GM19043 (cell line): ENCODE measurements at regions not wholly inside any gene's neighbourhood (a gene's known extent, or its start where the extent isn't known, plus 50 kb on each side); places are given as distances from the start of the nearest gene placed in this dataset.
"Not testable (repeated sequence)": the region's sequence is repeated elsewhere in the genome, so short reads cannot be mapped to it uniquely, and the experiment has no call there.

ENCODE experiments used
- ATAC-seq: cut with Tn5 transposase; IDR thresholded peaks from one replicate; pipeline ENCODE4 v1.9.1; 2021; ENCODE audit warnings: low read depth; ENCODE audit not compliant: unreplicated experiment

DNA sequence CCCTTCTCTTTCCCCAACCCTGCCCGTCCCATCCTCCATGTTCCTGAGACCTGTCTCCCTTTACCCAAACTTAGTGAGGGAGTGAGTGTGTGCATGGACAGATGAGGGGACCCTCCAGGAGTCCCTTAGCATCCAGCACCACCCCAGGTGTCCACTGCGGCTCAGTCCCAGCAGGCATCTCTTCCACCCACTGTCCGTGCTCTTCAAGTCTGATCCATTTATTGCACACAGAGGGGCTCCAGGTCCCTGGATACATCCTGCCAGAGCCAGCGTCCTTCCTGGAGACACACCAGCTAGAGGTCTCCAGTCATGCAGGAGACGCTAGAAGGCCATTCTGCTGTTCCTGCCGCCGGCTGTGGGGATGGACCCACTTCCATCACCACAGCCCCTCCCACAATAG, 239.2 kb downstream of the ADGRD1 start:
- no peak for ATAC-seq

DNA sequence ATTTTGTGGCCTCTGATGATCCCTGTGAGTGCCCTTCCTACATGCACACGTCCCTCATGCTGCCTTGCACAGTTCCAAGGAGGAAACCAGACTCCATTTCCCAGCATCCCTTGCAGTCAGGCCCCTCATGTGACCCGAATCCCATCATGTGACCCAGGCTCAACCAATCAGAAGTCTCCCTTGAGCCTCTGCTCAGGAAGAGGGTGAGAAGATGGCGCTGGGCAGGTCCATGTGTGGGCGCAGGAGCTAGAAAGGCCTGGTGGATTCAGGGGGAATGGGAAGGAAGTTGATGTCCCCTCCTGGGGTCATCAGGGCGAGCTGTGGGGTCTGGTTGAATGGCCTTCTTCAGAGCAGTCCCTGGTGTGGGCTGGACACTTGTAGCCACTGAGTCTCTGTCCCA, 240.5 kb downstream of the ADGRD1 start:
- ATAC-seq, result no peak

DNA sequence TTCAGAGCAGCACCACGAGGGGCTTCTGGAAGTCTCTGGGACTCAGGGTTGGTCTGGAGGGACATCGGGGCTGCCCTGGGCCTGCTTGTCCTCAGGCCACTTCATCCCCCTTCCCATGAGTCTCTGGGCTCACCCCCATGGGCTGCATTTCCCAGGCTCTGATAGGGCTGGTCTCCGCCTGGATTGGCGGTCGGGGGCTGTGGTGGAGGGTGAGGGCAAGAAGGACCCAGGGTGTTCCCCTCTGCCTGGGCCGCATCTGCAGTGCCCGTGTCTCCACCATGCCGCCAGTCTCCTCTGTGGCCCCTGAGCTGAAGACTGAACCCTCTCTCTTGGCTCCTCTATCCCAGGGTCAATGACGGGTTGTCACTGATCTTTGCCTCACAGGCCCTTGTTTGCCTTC, 242.1 kb downstream of the ADGRD1 start:
- no peak for ATAC-seq

DNA sequence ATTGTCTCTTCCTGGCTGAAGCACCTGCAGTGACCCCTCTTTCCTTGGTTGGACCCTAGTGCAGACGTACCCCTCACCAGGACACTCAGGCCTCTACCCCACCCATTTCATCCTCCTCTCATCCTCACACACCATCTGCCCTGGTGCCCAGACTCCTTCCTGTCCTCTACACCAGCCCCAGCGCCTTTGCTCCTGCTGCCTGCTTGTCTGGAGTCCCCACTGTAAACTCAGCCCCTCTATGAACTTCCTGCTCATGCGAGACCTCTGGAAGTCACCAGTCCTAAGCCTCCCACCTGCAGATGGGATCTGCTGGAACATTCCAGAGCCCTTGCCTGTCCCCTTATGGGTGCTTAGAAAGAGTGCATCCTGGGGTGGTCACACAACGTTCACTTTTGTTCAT, 242.5 kb downstream of the ADGRD1 start:
- no peak for ATAC-seq

DNA sequence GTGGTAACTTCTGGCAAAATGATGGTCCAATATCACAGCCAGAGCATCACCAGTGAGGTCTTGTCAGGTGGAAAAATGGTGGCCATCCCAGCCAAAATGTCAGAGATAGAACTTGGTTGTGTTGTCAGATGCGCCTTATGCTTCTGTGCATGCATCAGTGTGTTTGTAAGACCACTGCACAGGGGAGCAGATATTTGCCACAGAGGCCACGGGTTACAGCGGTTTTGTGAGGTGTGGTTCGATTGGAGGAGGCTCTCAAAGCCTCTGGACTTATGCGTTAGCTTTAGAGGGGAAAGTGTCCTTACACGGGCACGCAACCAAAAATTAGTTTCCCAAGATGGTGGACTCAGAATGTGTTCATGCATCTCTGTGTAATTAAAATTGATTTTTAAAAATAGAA, 243.8 kb downstream of the ADGRD1 start:
- no peak for ATAC-seq

DNA sequence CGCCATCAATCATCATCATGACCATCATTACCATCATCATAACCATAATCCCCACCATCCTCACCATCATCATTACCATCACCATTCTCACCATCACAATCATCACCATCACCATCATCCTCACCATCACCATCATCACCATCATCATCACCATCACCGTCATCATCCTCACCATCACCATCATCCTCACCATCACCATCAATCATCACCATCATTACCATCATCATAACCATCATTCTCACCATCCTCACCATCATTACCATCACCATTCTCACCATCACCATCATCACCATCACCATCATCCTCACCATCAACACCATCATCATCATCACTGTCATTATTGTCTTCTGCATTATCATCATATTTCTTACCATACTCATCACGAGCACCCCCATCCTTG, 245.5 kb downstream of the ADGRD1 start:
- no peak for ATAC-seq

DNA sequence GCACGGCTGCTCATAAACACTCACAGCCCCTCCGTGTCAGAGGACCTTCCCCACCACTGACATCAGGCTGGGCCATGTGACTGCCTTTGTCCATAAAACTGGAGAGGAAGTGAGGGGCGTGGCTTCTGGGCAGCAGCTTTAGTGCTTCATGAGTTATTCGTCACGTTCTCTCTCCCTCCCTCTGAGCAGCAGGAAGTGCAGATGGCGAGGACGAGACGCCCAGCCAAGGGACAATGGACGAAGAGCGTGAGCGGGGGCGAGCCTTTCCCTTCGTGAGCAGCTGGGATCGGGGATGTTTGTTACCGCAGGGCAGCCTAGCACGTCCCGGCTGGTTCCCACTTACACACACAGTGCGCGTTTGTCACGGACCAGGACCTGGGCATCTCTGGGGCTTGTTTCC, 248.2 kb downstream of the ADGRD1 start:
- not testable (repeated sequence) for ATAC-seq

DNA sequence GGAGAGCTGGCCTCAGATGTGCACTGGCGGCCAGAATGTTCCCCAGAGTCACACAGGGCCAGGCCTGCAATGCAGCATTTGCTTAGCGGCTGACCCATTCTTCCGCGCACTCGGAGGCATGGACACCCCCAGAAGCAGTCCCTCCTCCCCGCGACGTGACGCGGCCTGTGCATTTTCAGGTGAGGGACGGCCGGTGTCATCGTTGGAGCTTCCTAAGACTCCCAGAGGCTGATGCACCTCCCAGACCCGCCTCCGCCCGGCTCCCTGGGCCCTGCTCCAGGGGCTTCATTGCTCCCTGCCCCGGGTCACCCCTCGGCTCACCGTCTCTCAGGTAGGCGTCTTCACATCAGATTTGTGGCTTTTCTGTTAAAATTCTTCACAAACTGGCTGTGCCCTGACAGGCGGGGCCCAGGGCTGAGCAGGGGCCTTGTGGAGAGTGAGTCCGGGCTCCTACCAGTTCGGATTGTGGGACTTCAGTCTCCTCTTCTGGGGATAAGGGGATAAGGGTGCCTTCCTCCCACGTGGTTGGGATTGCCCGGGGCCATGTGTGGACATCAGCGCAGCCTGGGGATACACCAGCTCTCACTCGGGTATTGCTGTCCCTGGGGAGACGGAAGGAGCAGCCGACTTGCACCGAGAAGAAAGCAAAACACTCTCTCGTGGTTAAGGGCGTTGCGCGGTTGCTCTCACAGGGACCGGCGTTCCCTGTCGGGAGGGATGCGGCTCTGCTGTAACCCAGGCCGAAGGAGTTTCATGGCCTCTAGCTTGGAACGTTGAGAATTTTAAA, 249.1 kb downstream of the ADGRD1 start:
- no peak for ATAC-seq

DNA sequence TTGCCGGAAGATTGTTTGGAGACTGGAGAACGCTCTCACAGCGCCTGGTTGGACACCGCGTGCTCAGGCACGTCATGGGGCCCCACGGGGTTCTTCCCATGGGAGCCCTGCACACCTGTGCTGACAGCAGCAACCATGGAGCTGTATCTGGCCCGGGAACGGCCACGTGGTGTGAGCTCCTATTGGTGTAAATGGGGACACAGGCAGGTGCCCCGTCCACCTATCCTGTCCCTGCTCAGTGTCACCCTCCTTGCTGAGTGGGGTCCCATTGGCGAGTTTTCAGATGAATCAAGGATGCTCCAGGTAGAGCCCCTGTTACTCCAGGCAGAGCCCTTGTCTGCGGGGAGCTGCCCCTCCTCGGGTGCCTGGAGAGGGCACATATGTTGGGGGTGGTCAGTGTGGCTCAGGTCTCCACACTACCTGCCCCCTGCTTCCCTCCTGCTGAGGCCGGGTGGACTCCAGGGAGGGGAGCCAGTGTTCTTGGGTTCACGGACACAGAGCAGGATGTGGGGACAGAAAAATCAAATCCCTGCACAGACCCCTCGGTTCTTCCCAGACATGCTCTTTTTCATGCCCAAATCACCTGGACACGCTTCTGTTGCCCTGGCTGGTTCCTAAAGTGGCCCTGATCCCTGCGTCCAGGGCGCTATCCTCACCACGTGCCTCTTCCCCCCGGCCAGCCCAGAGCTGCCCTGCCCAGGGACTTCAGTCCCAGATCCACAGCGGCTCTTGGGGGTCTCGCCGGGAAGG, 250.1 kb downstream of the ADGRD1 start:
- ATAC-seq, result no peak

DNA sequence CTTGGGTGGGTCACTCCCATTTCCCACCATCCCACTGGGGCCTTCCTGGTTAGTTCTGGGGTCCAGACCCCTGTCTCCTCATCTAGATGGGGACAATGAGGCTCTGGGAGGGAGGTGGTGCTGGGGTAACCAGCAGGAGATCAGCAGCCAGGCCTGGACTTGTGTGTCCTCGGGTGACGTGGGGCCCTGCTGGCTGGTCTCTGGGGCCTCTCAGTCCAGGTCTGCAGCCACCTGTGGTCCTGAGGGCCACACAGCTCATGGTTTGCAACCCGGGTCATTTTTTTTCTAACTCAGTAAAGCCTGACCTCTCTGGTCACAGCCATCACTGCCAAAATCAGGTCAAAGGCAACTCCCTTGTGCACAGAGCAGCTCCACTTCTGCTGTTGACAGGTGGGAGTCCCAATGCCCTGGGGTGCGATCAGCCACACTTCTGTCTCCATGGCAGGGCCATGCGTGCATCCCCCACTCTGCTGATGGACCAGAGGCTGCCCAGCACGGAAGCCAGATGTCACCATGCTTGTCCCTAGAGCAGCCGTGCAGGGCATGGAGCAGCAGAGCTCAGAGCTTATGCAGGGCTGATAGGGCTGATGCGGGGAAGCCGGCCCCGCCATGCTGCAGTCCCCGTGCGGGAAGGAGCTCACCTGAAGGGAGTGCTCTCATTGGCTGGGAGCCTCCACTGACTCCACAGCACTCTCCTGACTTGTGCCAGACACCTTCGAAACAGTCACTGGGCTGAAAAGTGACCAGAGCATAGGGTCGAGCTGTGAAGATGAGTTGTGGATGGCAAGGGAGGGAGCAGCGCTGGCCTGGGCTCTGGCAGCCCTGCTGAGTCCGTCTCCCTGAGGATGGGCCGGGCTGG, 250.9 kb downstream of the ADGRD1 start:
- ATAC-seq, result no peak

DNA sequence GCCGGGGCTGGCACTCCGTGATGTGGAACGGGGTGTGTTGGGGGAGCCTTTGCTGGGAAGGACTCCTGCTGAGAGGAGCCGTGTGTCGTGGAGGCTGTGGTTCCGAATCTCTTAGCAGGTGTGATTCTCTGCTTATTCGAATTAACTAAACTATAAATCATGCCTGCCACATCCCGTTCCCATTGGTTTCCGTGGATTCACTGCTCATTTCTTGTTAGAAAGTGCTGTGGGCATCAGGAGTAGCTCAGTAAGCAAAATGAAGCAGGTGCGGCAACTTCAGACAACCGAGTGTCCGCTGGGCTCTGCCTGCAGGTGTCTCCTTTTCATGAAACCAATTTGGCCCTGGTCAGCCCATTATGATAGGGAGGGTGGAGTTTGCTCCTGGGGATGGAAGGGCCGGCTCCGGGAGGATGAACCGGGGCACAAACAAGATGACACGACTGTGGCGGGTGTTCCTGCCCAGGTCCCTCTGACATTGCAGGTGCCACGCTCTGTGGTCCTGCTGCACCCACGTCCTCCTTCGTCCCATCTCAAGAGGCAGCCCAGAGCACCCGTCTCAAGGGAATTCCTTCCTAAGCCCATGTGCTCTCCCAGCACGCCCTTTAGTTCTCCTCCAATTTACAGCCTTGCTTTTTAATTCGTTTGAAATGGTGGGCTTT, 251.7 kb downstream of the ADGRD1 start:
- ATAC-seq, result not testable (repeated sequence)

DNA sequence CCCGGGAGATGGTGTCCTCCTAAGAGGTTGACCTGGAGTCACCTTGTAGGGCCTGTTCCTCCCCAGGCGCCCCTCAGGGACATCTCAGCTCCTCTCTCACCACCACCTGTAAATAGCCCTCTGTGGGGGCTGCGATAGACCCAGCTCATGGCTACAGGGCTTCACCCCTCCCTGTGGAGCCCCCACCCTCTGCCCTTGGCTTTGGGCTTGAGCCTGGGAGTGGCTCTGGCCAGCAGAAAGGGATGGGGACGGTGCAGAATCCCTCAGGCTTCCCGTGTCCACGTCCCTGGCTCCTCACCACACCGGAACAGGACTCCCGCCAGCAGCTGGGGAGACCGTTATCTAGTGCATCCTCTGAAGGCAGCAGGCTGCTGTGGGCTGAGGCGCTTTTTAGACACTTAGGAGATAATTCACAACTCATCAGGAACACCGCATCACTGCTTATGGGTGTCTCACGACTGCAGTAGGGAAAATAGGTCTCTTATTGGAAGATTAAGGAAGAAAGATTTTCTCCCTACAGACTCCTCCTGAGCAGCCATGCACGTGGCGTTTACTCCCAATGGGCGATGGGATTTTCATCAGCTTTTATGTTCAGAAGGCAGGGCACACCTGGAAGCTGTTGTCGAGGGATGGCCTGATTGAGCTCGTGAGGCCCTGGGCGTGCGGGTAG, 253.1 kb downstream of the ADGRD1 start:
- ATAC-seq, result not testable (repeated sequence)

DNA sequence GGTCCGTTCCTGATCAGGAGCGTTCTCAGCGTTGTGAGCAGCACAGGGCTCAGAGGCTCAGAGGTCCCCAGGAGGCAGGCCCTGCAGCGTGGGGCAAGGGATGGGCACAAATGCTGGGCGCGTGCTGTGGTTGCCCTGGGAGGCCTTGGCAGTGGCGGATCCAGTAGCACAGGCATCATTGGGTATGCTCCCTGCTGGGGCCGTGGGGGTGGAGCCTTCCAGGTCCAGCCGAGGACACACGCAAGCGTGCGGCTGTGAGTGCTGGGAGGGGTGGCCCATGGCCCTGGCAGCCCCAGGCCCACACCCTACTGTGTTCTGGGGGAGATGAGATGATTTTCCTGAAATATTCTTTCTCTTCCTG, 253.6 kb downstream of the ADGRD1 start:
- not testable (repeated sequence) for ATAC-seq

DNA sequence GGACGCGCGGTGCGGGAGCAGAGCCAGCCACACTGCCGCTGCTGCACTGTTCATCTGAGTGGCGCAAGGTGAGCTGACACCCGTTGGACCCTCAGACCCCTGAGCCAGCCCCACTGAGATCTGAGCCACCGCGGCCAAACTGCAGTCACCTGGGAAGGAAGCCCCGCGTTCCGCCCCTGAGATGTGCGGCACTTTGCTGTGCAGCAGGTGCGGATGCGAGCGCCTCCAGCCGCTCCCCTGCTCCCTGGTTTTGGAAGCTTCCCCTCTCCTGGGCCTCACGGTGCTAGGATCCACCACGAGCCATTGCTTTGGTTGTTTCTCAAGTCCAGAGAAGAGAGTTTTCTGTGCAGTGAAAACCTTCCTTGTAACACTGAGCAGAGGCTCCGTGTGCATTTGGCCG, 254.1 kb downstream of the ADGRD1 start:
- ATAC-seq, result not testable (repeated sequence)

DNA sequence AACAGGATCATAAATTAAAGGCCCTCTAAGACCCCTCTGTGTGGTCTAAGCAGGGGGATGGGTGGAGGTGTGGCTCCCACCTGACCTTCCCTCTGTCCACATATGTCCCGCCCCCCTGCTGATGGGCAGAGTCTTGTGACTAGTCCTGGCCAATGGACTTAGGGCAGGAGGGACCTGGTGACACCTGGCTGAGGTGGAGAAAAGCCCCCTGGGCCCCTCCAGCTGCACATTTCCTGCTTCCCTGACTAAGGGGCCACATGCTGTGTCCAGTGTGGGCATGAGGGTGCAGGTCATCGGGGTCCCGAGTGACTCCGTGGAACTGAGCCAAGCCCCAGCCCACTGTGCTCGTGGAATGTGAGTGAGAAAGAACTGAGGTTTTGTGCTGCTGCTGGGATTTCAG, 254.7 kb downstream of the ADGRD1 start:
- no peak for ATAC-seq

DNA sequence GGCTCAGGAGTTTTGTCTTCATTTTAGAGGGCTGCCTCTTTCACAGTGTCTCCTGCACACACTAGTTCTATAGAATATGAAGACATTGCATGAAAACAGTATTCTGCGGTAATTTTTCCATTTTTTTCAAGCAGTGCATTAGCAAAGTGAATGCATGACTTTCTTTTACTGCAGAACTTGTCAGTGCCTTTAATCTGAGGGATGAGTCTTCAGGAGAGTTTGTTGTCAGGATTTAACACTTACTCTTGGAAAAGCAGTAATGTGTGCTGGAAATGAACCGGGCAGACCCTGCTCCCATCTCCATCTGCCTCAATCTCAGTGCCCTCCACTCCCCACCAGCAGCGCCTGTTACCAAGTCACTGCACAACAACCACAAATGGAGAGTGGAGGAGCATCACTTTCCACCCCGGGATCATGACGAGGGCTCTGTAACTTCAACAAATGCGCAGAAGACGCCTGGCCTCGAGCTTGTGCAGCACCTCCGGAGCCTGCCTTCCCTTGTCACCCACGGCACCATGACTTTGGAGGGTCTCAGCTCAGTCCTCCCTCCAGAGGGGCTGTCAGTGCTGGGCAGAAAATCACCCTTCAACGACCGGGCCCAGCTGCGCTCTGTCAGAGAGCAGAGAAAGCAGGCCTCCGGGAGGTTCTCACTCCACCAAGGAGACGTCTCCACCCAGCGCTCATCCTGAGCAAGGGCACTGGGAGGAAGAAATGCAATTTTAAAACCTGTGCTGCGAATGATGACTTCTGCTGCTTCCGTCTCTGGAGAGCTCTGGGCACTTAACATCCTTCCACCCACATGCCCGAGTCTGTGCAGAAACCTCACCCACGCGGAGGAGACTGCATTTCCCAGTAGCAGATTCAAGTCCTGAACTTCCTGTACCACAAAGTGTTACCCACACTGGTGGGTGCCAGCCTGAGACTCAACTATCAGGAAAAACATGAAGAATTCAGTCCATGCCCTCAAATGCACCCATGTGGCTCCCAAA, 255.7 kb downstream of the ADGRD1 start:
- ATAC-seq, result no peak

DNA sequence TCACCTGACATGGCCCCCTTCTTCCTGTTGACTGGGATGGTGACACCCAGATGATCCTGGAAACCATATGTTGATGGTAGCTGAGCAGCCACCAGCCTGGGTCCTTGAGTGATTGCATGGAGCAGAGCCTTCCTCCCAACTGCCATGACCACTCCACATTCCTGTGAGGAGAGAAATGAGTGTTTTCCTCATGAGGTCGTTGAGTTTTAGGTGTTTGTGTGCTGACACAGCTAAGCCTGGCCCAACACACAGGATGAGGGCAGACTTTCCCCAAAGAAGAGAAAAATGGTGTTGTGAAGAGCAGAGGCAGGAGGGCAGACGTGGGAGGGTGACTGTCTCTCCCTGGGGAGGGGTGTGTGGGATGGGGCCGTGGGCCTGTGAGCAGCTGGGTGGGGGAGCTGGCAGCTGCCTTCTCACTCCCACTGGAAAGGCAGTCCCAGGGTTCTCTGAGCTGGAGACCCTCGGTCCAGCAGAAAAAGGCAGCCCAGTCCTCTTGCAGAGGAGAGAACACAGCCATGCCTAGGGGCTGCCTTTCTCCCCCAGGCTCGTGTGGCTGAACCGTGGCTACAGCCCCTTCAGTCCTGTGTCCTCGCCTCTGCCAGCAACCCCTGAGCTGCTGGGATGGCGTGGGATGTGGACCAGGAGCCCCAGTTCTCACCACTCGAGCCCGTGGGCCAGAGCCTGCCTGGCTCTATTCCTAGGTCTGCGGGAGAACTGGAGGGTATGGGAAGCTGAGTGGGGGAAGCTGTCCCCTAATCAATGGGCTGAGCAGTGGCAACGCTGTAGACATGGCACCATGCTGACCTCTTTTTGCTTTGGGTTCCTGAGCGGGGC, 257.0 kb downstream of the ADGRD1 start:
- no peak for ATAC-seq

DNA sequence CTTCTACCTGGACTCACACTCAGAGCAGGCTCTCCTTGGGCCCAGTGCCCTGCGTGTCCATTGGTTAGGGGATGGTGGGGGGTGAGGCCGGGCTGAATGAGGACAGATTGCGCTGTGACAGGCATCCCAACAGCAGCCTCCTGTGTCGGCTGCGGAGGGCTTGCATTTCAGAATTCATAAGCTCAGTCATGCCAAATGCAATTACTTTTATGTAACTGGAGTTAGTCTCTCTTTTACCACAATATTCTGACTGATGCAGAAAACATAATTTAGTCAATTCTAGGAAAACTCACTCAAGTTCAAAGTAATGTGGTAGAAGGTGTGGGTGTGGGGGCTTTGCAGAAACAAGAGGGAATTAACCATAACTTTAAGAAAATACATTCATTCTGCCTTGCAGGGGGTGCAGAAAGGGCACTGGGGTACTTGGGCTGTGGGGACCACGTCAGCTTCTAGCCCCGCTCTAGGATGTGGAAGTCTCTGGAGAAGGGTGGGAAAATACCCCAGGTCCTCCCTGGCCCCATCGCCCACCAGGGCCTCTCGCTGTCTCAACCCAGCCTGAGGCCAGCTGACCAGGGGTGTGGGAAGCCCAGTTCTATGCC, 257.7 kb downstream of the ADGRD1 start:
- no peak for ATAC-seq
